Cerebellar cortex (tissue), 1 donor: ENCODE measurements at regions not wholly inside any gene's neighbourhood (a gene's known extent, or its start where the extent isn't known, plus 50 kb on each side); places are given as distances from the start of the nearest gene placed in this dataset.

Source experiments
- DNase-seq: peaks from one replicate; pipeline ENCODE4 v3.0.0-alpha.2; 2015; ENCODE audit warnings: low spot score

GRCh38 chr4:155616117-155616516, 50.5 kb upstream of the GUCY1A1 start:
- DNase-seq, result no peak

- DNase-seq, result no peak
These were observed 51.4 kb upstream of the GUCY1A1 start for GRCh38 chr4:155615081-155615887.

- DNase-seq, result no peak
These were observed 52.4 kb upstream of the GUCY1A1 start for GRCh38 chr4:155614111-155614762.

- DNase-seq, result no peak
These were observed 54.6 kb upstream of the GUCY1A1 start for GRCh38 chr4:155612074-155612473.

GRCh38 chr4:155611501-155611900, 55.1 kb upstream of the GUCY1A1 start:
- no peak for DNase-seq

GRCh38 chr4:155610143-155610542, 56.5 kb upstream of the GUCY1A1 start:
- DNase-seq, result no peak

- no peak for DNase-seq
These were observed 57.1 kb upstream of the GUCY1A1 start for GRCh38 chr4:155609455-155610059.

- DNase-seq, result no peak
These were observed 58.3 kb upstream of the GUCY1A1 start for GRCh38 chr4:155608225-155608885.

GRCh38 chr4:155607481-155607880, 59.2 kb upstream of the GUCY1A1 start:
- DNase-seq, result no peak

- DNase-seq, result no peak
These were observed 61.7 kb upstream of the GUCY1A1 start for GRCh38 chr4:155604718-155605626.

GRCh38 chr4:155603360-155603891, 63.2 kb upstream of the GUCY1A1 start:
- no peak for DNase-seq

- no peak for DNase-seq
These were observed 64.1 kb upstream of the GUCY1A1 start for GRCh38 chr4:155602351-155603140.

- DNase-seq, result no peak
These were observed 66.4 kb upstream of the GUCY1A1 start for GRCh38 chr4:155600244-155600643.

GRCh38 chr4:155599596-155599995, 67.1 kb upstream of the GUCY1A1 start:
- no peak for DNase-seq

GRCh38 chr4:155599085-155599484, 67.6 kb upstream of the GUCY1A1 start:
- no peak for DNase-seq

GRCh38 chr4:155597933-155598451, 68.7 kb upstream of the GUCY1A1 start:
- no peak for DNase-seq

- DNase-seq, result no peak
These were observed 69.4 kb upstream of the GUCY1A1 start for GRCh38 chr4:155597281-155597680.

- DNase-seq, result no peak
These were observed 72.9 kb upstream of the GUCY1A1 start for GRCh38 chr4:155593793-155594192.

- DNase-seq, result no peak
These were observed 73.7 kb upstream of the GUCY1A1 start for GRCh38 chr4:155592938-155593297.
